ENCODE measurements at regions not wholly inside any gene's neighbourhood (a gene's known extent, or its start where the extent isn't known, plus 50 kb on each side); places are given as distances from the start of the nearest gene placed in this dataset.
"Not testable (repeated sequence)": the region's sequence is repeated elsewhere in the genome, so short reads cannot be mapped to it uniquely, and the experiment has no call there.

DNA sequence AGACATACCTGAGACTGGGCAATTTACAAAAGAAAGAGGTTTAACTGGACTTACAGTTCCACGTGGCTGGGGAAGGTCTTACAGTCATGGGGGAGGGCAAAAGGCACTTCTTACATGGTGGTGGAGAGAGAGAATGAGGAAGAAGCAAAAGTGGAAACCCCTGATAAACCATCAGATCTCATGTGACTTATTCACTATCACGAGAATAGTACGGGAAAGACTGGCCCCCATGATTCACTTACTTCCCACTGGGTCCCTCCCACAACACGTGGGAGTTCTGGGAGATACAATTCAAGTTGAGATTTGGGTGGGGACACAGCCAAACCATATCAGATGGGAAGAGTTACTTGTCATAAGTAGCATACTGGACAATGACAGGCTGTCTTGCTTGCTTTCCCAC lies 62.6 kb upstream of the ZNG1B start:
- TF ChIP-seq, protein P1, sequence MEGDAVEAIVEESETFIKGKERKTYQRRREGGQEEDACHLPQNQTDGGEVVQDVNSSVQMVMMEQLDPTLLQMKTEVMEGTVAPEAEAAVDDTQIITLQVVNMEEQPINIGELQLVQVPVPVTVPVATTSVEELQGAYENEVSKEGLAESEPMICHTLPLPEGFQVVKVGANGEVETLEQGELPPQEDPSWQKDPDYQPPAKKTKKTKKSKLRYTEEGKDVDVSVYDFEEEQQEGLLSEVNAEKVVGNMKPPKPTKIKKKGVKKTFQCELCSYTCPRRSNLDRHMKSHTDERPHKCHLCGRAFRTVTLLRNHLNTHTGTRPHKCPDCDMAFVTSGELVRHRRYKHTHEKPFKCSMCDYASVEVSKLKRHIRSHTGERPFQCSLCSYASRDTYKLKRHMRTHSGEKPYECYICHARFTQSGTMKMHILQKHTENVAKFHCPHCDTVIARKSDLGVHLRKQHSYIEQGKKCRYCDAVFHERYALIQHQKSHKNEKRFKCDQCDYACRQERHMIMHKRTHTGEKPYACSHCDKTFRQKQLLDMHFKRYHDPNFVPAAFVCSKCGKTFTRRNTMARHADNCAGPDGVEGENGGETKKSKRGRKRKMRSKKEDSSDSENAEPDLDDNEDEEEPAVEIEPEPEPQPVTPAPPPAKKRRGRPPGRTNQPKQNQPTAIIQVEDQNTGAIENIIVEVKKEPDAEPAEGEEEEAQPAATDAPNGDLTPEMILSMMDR (IDR thresholded peaks at IDR 0.05; ENCODE audit: low read depth, low read length, poor library complexity, severe bottlenecking): not testable (repeated sequence)
- not testable (repeated sequence) for TF ChIP-seq EZH2phosphoT487 (IDR thresholded peaks at IDR 0.05; ENCODE audit: borderline replicate concordance, low read length)

Data from DOHH2 (cell line).